Retinal pigment epithelial cell (primary cell): ENCODE measurements at regions not wholly inside any gene's neighbourhood (a gene's known extent, or its start where the extent isn't known, plus 50 kb on each side); places are given as distances from the start of the nearest gene placed in this dataset.

ENCODE experiments used
- DNase-seq: peaks from one replicate; pipeline ENCODE4 v3.0.0-alpha.2; 2010; ENCODE audit warnings: low read depth
- H3K4me3 ChIP-seq: 2 replicates; pipeline ENCODE4 v1.5.1; 2011; ENCODE audit warnings: mild to moderate bottlenecking, low read length, control low read depth, moderate library complexity
- TF ChIP-seq, protein P1 (sequence below): conservative IDR thresholded peaks from 2 replicates; pipeline ENCODE4 v1.5.1; 2011; ENCODE audit warnings: low read depth, low read length, control low read depth, inconsistent platforms

DNA sequence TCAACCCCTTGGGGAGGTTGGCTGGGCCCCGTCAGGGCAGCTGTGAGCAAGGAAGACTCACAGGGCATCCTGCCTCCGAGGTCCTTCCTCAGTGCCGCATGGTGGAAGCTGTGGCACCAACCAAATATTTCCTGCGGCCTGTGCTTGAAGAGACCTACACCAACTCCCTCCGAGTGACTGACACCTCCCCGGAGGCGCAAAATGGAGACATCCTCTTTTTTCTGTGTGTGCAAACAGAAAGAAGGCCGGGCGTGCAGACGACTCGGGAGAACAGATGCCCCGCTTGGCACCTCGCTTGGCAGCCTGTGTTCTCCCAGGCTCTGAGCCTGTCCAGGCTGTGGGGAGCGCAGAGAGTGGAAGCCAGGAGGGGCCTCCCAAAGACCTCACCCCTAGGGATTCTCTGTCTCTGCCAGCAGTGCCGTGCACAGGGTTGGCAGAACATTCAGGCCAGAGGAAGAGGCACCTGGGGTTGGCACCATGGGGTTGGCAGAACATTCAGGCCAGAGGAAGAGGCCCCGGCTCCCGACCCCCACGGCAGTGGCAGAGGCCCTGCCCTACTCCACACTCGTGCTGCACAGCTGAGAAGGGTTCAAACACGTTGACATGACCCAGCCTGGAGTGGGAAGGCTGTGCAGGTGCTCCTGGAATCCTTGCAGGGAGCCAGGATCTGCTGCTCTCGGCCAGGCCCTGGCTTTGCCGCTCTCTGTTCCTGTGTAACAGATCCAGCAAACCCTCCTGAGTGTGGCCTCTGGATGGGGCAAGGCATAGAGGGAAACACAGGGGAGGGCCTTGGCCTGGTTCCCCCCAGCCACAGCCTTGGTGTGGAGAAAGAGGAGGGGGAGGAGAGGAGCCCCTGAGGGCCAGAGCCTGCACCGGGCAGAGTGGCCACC, 805.5 kb downstream of the BRD1 start:
- TF ChIP-seq, protein P1, sequence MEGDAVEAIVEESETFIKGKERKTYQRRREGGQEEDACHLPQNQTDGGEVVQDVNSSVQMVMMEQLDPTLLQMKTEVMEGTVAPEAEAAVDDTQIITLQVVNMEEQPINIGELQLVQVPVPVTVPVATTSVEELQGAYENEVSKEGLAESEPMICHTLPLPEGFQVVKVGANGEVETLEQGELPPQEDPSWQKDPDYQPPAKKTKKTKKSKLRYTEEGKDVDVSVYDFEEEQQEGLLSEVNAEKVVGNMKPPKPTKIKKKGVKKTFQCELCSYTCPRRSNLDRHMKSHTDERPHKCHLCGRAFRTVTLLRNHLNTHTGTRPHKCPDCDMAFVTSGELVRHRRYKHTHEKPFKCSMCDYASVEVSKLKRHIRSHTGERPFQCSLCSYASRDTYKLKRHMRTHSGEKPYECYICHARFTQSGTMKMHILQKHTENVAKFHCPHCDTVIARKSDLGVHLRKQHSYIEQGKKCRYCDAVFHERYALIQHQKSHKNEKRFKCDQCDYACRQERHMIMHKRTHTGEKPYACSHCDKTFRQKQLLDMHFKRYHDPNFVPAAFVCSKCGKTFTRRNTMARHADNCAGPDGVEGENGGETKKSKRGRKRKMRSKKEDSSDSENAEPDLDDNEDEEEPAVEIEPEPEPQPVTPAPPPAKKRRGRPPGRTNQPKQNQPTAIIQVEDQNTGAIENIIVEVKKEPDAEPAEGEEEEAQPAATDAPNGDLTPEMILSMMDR = no peak
- no peak for DNase-seq
- no peak overlapping the region for H3K4me3 ChIP-seq

DNA sequence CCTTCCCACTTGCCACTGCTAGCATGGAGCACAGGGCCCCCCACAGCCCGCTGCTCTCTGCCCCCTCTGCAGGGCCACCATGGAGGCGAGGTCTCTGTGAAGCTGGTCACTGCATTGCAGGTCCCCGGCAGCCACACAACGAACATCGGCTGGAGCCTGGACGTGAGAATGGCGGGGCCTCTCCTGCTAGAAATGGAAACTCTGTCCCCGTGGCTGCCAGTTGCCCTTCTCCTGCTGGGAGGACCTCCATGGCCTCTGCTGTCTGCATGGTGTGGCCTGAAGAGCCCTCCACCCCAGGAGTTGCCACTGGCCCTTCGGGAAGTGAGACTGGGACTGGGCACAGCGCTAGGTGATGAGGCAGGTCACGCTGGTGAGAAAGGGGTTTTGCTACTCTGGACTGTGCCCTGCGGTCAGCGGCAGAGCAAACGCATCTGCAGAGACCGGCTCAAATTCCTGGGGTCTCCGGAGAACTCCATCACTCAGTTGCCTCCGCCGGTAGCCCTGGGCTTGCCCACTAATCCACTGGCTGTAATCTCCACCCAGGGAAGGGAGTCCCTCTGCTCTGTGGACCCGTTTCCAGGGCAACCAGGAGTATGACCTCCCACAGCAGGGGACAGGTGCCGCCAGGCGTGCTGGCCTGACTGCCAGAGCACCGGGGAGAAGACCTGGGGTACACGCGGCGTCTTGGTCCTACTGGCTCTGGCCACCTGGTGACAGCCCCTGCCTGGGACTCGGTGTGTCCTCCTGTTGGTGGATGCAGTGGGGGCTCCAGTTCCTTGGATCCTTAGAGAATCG, 806.3 kb downstream of the BRD1 start:
- TF ChIP-seq, protein P1 = no peak
- no peak overlapping the region for H3K4me3 ChIP-seq
- no peak for DNase-seq

DNA sequence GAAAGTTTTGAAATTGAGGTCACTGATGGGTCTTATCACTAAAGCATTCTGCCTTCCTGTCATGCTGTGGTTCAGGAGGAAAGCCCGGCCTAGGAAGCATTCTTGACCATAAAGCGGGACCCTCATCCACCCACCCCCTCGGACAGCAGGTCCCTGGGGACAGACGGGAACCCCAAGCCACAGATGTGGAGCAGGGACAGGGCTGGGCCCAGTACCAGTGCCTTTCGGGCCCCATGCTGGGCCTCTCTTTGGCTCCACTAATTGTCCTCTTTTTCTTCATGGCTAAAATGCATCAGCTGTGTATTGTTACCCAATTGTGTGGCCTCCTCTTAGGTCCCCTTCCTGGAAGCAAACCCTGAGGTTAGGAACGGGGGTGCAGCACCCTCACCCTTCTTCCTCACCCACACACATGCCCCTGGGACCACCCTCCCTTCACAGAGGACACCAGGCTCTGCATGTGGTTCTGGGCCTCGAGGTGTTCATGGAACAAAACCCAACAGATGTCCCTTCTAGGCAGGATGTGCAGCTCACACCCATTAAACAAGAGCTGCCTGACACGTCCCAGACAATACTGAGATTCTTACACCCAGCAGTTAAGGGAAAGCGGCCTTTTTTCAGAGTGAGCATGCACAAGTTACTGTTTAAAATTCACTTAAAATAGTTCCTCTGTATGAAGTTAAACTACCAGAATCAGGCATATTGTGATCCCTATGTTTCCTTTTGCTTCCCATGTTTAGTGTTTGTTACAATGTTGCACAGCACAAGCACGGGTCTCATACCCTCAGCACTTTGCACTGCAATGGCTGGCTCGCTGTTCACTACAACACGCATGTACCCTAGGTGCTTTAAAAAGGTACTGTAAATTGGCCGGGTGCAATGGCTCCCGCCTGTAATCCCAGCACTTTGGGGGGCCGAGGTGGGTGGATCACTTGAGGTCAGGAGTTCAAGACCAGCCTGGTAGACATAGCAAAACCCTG, 807.6 kb downstream of the BRD1 start:
- no peak overlapping the region for H3K4me3 ChIP-seq
- TF ChIP-seq, protein P1 = no peak
- DNase-seq = no peak

DNA sequence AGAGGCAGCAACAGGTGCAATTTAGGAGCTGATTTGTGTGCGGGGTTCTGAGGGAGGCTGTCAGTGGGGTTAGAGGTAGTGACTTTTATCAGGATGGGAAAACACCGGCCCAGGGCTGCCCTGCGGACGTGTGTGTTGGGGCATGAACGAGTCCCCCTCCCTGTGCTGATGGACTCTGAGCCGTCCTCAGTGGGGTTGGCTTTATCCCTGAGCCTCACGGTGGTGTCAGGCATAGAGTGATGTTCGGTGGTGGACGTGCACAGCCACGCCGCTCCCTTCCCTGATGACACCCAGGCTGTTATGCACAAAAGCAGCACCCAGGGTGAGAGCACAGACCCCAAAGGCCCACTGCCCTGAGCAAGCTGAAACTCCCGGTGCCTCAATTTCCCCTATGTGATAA, 809.1 kb downstream of the BRD1 start:
- TF ChIP-seq, protein P1 = no peak
- no peak overlapping the region for H3K4me3 ChIP-seq
- DNase-seq = no peak

DNA sequence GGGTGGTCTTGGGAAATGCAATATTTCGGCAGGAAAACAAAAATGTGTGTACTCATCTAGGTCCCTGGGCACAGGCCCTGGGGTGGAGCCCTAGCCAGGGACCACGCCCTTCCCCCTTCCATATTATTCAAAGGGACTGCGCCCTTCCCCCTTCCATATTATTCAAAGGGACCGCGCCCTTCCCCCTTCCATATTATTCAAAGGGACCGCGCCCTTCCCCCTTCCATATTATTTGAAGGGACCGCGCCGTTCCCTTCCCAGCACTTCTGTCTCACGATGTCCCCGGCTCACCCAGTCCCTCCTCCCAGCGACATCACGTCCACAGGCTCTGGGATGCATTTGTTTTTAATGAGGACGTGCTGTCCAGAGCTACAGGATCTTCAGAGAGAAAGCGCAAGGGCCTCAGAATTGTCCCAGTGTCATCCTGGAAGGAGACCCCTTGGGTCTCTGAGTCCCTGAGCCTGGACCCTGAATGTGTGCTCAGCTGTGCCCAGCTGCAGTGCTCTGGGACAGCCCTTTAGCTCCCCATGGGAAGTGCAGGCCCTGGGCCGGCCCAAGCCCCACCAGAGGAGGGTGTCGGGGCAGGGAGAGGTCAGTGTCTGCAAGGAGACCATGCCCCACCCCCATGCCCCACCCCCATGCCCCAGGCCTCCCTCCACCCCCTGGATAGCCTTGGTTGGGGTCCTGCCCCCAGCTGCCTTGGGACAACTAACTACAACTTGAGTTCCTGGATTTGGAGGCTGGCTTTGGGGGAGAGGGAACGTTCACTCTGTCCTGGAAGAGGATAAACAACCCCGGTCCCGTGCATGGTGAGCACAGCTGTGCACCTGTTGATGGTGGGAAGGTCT, 810.0 kb downstream of the BRD1 start:
- DNase-seq = no peak
- TF ChIP-seq, protein P1 = no peak
- no peak overlapping the region for H3K4me3 ChIP-seq

DNA sequence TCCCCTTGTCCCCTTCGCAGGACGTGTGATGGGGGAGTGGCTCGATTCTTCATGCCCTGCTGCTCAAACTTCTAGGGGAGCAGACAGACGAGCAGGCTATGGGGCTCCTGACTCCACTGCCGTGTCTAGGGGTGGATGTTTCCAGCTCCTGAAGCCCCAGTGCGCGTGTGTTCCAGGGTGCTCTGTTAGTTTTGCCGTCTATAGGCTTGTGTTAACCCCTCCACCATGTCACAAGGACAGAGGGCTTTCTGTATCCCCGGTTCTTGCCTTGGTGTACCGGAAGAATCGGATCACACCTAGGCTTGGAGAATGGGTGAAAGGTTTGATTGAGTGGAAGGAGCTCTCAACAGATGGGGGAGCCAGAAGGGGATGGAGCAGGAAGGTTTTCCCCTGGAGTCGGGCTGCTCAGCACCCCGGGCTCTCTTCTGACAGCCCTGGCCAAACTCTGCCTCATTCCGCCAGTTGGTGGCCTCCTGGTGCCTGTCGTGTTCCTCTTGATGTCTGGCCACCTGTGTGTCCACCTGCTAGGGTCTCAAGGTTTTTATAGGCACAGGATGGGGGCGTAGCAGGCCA, 810.7 kb downstream of the BRD1 start:
- no peak for DNase-seq

More for the DNA sequence above, 810.7 kb downstream of the BRD1 start:
- TF ChIP-seq, protein P1 = no peak
- H3K4me3 ChIP-seq = no peak overlapping the region
